Neuron (in vitro differentiated cells): ENCODE measurements at regions not wholly inside any gene's neighbourhood (a gene's known extent, or its start where the extent isn't known, plus 50 kb on each side); places are given as distances from the start of the nearest gene placed in this dataset.

Source experiments
- H2AFZ ChIP-seq: one replicate; pipeline ENCODE4 v1.6.1; 2013; ENCODE audit warnings: low read depth, mild to moderate bottlenecking, inconsistent platforms, low read length, moderate library complexity
- H3K27me3 ChIP-seq: one replicate; pipeline ENCODE4 v1.6.1; 2013; ENCODE audit warnings: low read length; ENCODE audit not compliant: insufficient read depth
- H3K36me3 ChIP-seq: one replicate; pipeline ENCODE4 v1.6.1; 2013; ENCODE audit warnings: low read length; ENCODE audit not compliant: insufficient read depth
- H3K4me1 ChIP-seq: one replicate; pipeline ENCODE4 v1.6.1; 2013; ENCODE audit warnings: low read length; ENCODE audit not compliant: insufficient read depth
- H3K4me3 ChIP-seq: 2 replicates; pipeline ENCODE4 v1.5.1; 2013; ENCODE audit warnings: mild to moderate bottlenecking, low read length, moderate library complexity
- H3K9me3 ChIP-seq: one replicate; pipeline ENCODE4 v1.6.1; 2013; ENCODE audit warnings: low read length

GRCh38 chr5:124551939-124552279, 194.5 kb downstream of the ZNF608 start:
- peaks cover 18% of the 10 kb centered on the region for H3K4me1 ChIP-seq
- H3K36me3 ChIP-seq: no peaks in the 10 kb centered on the region
- no peaks in the 10 kb centered on the region for H3K27me3 ChIP-seq
- no peaks in the 10 kb centered on the region for H3K9me3 ChIP-seq
- no peak overlapping the region for H2AFZ ChIP-seq
- H3K4me3 ChIP-seq: no peak overlapping the region

GRCh38 chr5:124550731-124551130, 195.7 kb downstream of the ZNF608 start:
- no peaks in the 10 kb centered on the region for H3K36me3 ChIP-seq
- H3K4me1 ChIP-seq: peaks cover 18% of the 10 kb centered on the region
- H3K4me3 ChIP-seq: no peak overlapping the region
- H3K27me3 ChIP-seq: no peaks in the 10 kb centered on the region
- no peak overlapping the region for H2AFZ ChIP-seq
- no peaks in the 10 kb centered on the region for H3K9me3 ChIP-seq

GRCh38 chr5:124549891-124550436, 196.5 kb downstream of the ZNF608 start:
- Histone ChIP-seq H3K9me3 (no peaks in the 10 kb centered on the region), H2AFZ (no peak overlapping the region), H3K36me3 (no peaks in the 10 kb centered on the region), H3K4me3 (no peak overlapping the region), H3K27me3 (no peaks in the 10 kb centered on the region), H3K4me1 (peaks cover 14% of the 10 kb centered on the region)

GRCh38 chr5:124546643-124547042, 199.8 kb downstream of the ZNF608 start:
- no peaks in the 10 kb centered on the region for H3K27me3 ChIP-seq
- H3K4me3 ChIP-seq: no peak overlapping the region
- H3K36me3 ChIP-seq: no peaks in the 10 kb centered on the region
- peaks cover 8% of the 10 kb centered on the region for H3K4me1 ChIP-seq
- no peak overlapping the region for H2AFZ ChIP-seq
- no peaks in the 10 kb centered on the region for H3K9me3 ChIP-seq

- no peak overlapping the region for H3K4me3 ChIP-seq
- no peaks in the 10 kb centered on the region for H3K36me3 ChIP-seq
- H3K27me3 ChIP-seq: no peaks in the 10 kb centered on the region
- H2AFZ ChIP-seq: no peak overlapping the region
- H3K9me3 ChIP-seq: no peaks in the 10 kb centered on the region
- H3K4me1 ChIP-seq: no peaks in the 10 kb centered on the region
Observed at GRCh38 chr5:124544366-124545055, 201.9 kb downstream of the ZNF608 start.

GRCh38 chr5:124538931-124539330, 207.5 kb downstream of the ZNF608 start:
- no peaks in the 10 kb centered on the region for H3K36me3 ChIP-seq
- H3K9me3 ChIP-seq: no peaks in the 10 kb centered on the region
- no peaks in the 10 kb centered on the region for H3K27me3 ChIP-seq
- H3K4me1 ChIP-seq: no peaks in the 10 kb centered on the region
- no peak overlapping the region for H3K4me3 ChIP-seq
- no peak overlapping the region for H2AFZ ChIP-seq

GRCh38 chr5:124538191-124538590, 208.2 kb downstream of the ZNF608 start:
- Histone ChIP-seq H3K4me1 (no peaks in the 10 kb centered on the region), H2AFZ (no peak overlapping the region), H3K27me3 (no peaks in the 10 kb centered on the region)

GRCh38 chr5:124537522-124537921, 208.9 kb downstream of the ZNF608 start:
- Histone ChIP-seq H3K9me3 (peaks cover 1% of the 10 kb centered on the region), H3K27me3 (no peaks in the 10 kb centered on the region), H2AFZ (no peak overlapping the region), H3K4me3 (no peak overlapping the region), H3K36me3 (no peaks in the 10 kb centered on the region), H3K4me1 (no peaks in the 10 kb centered on the region)

More at GRCh38 chr5:124538191-124538590, 208.2 kb downstream of the ZNF608 start:
- no peaks in the 10 kb centered on the region for H3K36me3 ChIP-seq
- peaks cover 1% of the 10 kb centered on the region for H3K9me3 ChIP-seq
- no peak overlapping the region for H3K4me3 ChIP-seq

GRCh38 chr5:124537107-124537506, 209.3 kb downstream of the ZNF608 start:
- H3K27me3 ChIP-seq: no peaks in the 10 kb centered on the region
- no peak overlapping the region for H3K4me3 ChIP-seq
- no peaks in the 10 kb centered on the region for H3K36me3 ChIP-seq
- H3K4me1 ChIP-seq: no peaks in the 10 kb centered on the region
- H2AFZ ChIP-seq: no peak overlapping the region
- H3K9me3 ChIP-seq: peaks cover 1% of the 10 kb centered on the region

- H2AFZ ChIP-seq: no peak overlapping the region
- no peaks in the 10 kb centered on the region for H3K4me1 ChIP-seq
- peaks cover 1% of the 10 kb centered on the region for H3K9me3 ChIP-seq
- no peaks in the 10 kb centered on the region for H3K27me3 ChIP-seq
- no peak overlapping the region for H3K4me3 ChIP-seq
- no peaks in the 10 kb centered on the region for H3K36me3 ChIP-seq
Observed at GRCh38 chr5:124536333-124536732, 210.1 kb downstream of the ZNF608 start.

GRCh38 chr5:124530916-124531315, 215.5 kb downstream of the ZNF608 start:
- Histone ChIP-seq H3K4me1 (peaks cover 4% of the 10 kb centered on the region), H3K4me3 (no peak overlapping the region), H2AFZ (no peak overlapping the region), H3K9me3 (peaks cover 1% of the 10 kb centered on the region), H3K27me3 (no peaks in the 10 kb centered on the region), H3K36me3 (no peaks in the 10 kb centered on the region)

GRCh38 chr5:124528838-124529237, 217.6 kb downstream of the ZNF608 start:
- H2AFZ ChIP-seq: no peak overlapping the region
- H3K36me3 ChIP-seq: no peaks in the 10 kb centered on the region
- H3K4me1 ChIP-seq: peaks cover 4% of the 10 kb centered on the region
- H3K9me3 ChIP-seq: peaks cover 1% of the 10 kb centered on the region
- no peaks in the 10 kb centered on the region for H3K27me3 ChIP-seq
- no peak overlapping the region for H3K4me3 ChIP-seq

GRCh38 chr5:124527220-124527991, 219.0 kb downstream of the ZNF608 start:
- Histone ChIP-seq H3K4me3 (no peak overlapping the region), H2AFZ (no peak overlapping the region), H3K27me3 (no peaks in the 10 kb centered on the region), H3K36me3 (no peaks in the 10 kb centered on the region), H3K4me1 (peaks cover 4% of the 10 kb centered on the region), H3K9me3 (no peaks in the 10 kb centered on the region)
